ENCODE measurements at regions not wholly inside any gene's neighbourhood (a gene's known extent, or its start where the extent isn't known, plus 50 kb on each side); places are given as distances from the start of the nearest gene placed in this dataset.
"Not testable (repeated sequence)": the region's sequence is repeated elsewhere in the genome, so short reads cannot be mapped to it uniquely, and the experiment has no call there.

DNA sequence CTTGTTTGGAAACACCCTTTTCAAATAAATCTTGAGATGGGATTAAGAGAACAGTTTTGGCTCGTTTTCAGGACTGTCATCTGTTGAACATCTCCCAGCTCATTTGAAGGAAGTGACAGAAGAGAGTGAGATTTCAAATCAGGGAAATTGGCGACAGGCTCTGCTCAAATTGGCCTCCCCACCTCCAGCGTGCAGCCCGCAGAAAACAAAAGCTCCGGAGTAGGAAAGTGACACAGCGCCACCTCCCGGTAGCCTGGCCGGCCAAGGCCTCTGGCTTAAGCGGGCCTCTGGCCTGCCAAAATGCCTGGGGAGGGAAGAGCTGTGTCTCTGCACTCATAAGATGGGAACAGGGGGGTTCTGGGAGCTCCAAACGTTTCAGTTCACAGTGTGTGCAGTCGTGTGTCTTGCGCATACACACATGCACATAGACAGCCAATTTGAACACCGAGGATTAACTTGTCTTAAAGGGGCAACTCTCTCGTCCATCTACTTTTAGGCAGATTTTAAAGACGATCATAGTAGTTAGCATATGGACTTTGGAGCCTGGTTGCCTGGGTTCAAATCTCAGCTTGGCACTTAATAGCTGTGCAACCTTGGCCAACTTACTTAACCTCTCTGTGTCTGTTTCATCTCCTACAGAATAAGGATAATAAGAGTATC lies 132.7 kb upstream of the RCN1 start:
- DNase-seq (ENCODE audit: low read depth in 3 of 3), result peak; percentile 31 to 60 (median 35)

DNA sequence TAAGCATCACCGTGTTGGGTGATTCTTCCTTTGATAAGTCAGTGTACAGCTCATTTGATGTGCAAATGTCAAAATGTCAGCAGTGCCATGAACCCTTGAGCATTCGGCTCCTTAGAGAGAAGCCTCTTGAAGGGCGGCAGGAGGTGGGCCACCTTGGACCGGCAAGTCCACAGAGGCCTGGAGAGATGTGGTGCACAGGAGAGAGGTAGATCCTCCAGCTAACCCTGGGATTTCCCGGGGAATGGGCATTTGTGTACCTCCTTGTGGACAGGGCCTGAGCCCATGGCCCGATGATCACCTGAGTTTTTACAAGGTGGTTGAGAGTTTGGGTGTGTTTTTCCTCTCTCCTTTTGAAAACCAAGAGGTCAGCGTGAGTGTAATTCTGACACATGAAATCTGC lies 133.2 kb upstream of the RCN1 start:
- DNase-seq (ENCODE audit: low read depth in 3 of 3), result no peak

- DNase-seq (ENCODE audit: low read depth in 3 of 3), result no peak
Measured at GRCh38 chr11:31956310-31956709, 134.6 kb upstream of the RCN1 start.

DNA sequence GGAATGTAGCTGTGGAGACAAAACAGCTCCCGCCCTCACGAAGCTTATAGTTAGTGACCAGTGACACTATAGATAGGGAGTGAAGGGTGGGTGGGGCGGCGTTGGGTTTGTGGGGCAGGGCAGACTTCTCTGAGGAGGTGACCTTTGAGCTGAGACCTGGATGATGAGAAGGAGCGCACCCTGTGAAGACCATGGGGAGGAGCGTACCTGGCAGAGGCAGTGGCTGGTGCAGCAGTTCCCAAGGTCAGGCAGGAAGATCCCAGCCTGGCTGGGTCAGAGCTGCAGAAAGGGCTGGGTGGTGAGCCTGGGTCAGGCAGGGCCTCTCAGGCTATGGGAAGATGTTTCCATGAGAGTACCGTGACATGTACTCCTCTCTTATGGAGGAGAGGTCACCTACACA lies 135.0 kb upstream of the RCN1 start:
- no peak for DNase-seq (ENCODE audit: low read depth in 3 of 3)

GRCh38 chr11:31953803-31954327 lies 137.0 kb upstream of the RCN1 start:
- no peak for DNase-seq (ENCODE audit: low read depth in 3 of 3)

GRCh38 chr11:31949733-31950200 lies 138.6 kb upstream of the PAX6 start:
- not testable (repeated sequence) for DNase-seq (ENCODE audit: low read depth in 3 of 3)

- no peak for DNase-seq (ENCODE audit: low read depth in 3 of 3)
Measured at GRCh38 chr11:31947051-31947450, 135.9 kb upstream of the PAX6 start.

DNA sequence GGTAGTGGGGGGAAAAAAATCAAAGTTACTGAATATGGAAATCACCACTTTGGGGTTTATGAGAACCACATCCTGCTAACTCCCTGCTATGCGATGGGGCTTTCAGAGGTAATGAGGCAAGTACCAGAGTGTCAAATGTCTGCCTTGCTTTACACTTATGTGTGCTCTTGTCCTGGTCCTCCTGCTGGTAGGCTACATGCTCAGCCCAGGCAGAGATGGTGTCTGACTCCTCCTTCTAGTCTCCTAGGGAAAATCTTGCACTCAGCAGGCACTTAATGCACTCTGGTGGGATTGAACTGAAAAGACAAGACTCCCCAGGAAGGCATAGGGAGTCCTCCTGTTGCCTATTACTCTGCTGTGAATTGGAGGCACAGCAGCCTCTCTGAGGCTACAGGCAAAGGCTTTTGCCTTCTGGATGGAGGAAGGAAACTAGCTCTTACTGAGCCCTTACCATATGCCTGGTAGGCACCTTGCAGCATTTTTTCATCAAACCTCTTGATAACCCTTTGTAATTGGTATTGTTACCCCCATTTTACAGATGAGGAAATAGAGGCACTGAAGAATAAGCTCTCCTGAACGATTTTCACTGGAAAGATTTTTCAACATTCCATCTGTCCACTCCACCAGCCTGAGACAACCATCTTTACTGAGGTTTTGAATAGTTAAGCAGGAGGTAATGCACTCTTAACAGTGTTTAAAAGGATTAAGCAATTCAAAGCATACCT lies 132.1 kb upstream of the PAX6 start:
- no peak for DNase-seq (ENCODE audit: low read depth in 3 of 3)

- no peak for DNase-seq (ENCODE audit: low read depth in 3 of 3)
Measured at GRCh38 chr11:31940371-31941037, 129.4 kb upstream of the PAX6 start.

- no peak for DNase-seq (ENCODE audit: low read depth in 3 of 3)
Measured at GRCh38 chr11:31939004-31939403, 127.9 kb upstream of the PAX6 start.

DNA sequence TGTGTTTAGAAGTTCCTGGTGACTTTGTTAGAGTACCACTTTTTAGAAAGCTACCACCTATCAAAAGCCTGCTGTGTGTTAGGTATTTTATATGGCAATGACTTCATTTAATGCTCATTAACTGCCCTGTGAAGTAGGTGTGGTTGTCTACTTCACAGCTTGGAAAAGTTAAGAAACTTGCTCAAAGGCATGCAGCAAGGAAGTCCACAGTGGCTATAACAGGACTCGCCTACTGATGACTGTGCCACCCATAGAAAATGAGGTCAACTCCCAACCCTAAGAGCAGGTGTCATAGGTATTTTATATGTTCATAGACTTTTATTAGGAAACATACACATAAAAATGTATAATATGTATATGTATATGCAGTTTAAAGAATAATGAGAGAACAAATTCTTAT lies 125.2 kb upstream of the PAX6 start:
- no peak for DNase-seq (ENCODE audit: low read depth in 3 of 3)

- DNase-seq (ENCODE audit: low read depth in 3 of 3), result no peak
Measured at GRCh38 chr11:31932879-31933278, 121.8 kb upstream of the PAX6 start.

- DNase-seq (ENCODE audit: low read depth in 3 of 3), result no peak
Measured at GRCh38 chr11:31927982-31928381, 116.9 kb upstream of the PAX6 start.

GRCh38 chr11:31926816-31927528 lies 115.8 kb upstream of the PAX6 start:
- DNase-seq (ENCODE audit: low read depth in 3 of 3), result no peak

GRCh38 chr11:31926106-31926505 lies 115.0 kb upstream of the PAX6 start:
- no peak for DNase-seq (ENCODE audit: low read depth in 3 of 3)

DNA sequence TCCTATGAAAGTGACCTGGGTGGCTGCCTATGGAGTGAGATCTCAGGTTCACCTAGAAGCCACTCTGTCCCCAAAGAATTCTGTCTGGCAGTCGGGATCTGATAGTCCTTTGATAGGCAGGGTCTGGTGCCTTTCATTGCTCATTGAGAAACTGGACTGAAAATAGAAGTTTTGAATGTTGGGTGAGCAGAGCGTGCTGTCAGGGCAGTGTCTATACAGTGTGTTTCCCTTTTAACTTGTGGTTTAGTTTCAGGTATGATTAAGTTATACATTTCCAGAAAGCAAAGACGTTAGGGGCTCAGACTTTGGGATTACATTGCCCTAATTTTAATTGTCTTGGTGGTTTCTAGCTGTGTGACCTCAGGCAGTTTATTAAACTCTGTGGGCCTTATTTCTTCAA lies 111.3 kb upstream of the PAX6 start:
- no peak for DNase-seq (ENCODE audit: low read depth in 3 of 3)

DNA sequence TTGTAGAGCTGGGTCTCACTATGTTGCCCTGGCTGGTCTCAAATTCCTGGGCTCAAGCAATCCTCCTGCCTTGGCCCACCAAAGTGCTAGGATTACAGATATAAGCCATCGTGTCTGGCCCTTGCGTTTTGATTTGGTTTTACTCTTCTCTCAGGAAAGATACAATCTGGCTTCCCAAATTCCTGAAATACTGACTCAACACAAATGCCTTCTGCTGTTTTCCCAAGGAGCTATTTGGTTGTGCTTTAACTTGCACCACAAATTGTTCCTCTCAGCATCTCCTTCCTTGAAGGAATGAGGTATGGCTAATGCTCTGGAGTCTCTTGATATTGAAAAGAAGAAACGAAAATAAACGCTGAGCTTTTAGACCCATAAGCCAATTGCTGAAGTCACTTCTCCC lies 110.0 kb upstream of the PAX6 start:
- no peak for DNase-seq (ENCODE audit: low read depth in 3 of 3)

- DNase-seq (ENCODE audit: low read depth in 3 of 3), result no peak
Measured at GRCh38 chr11:31919175-31919574, 108.1 kb upstream of the PAX6 start.

GRCh38 chr11:31915867-31916266 lies 104.7 kb upstream of the PAX6 start:
- no peak for DNase-seq (ENCODE audit: low read depth in 3 of 3)

- DNase-seq (ENCODE audit: low read depth in 3 of 3), result no peak
Measured at GRCh38 chr11:31913985-31914384, 102.9 kb upstream of the PAX6 start.

GRCh38 chr11:31912808-31913207 lies 101.7 kb upstream of the PAX6 start:
- DNase-seq (ENCODE audit: low read depth in 3 of 3), result no peak

GRCh38 chr11:31910950-31911576 lies 99.9 kb upstream of the PAX6 start:
- DNase-seq (ENCODE audit: low read depth in 3 of 3), result no peak
